NCI-H526 treated with DMSO at 0.1 percent for 48 hours (cell line): ENCODE measurements at regions not wholly inside any gene's neighbourhood (a gene's known extent, or its start where the extent isn't known, plus 50 kb on each side); places are given as distances from the start of the nearest gene placed in this dataset.
"Not testable (repeated sequence)": the region's sequence is repeated elsewhere in the genome, so short reads cannot be mapped to it uniquely, and the experiment has no call there.

Experiments used
- DNase-seq: peaks from one replicate; lab custom pipeline; 2025; lab: John Stamatoyannopoulos, UW

GRCh38 chrY:7415157-7415633 is 503.6 kb upstream of the AMELY start:
- no peak for DNase-seq

GRCh38 chrY:7390056-7390455 is 478.5 kb upstream of the AMELY start:
- DNase-seq: no peak

- DNase-seq: no peak
Measured at GRCh38 chrY:7382988-7383387, 471.4 kb upstream of the AMELY start.

- DNase-seq: no peak
Measured at GRCh38 chrY:7377091-7377490, 465.5 kb upstream of the AMELY start.

GRCh38 chrY:7374485-7374884 is 462.9 kb upstream of the AMELY start:
- DNase-seq: not testable (repeated sequence)

- DNase-seq: not testable (repeated sequence)
Measured at GRCh38 chrY:7371953-7372352, 460.4 kb upstream of the AMELY start.

GRCh38 chrY:7371026-7371425 is 459.5 kb upstream of the AMELY start:
- DNase-seq: not testable (repeated sequence)

GRCh38 chrY:7359520-7359919 is 448.0 kb upstream of the AMELY start:
- no peak for DNase-seq

GRCh38 chrY:7358103-7358752 is 446.7 kb upstream of the AMELY start:
- DNase-seq: no peak

GRCh38 chrY:7355891-7356290 is 444.3 kb upstream of the AMELY start:
- not testable (repeated sequence) for DNase-seq

GRCh38 chrY:7344661-7345060 is 433.1 kb upstream of the AMELY start:
- DNase-seq: no peak

GRCh38 chrY:7343261-7343660 is 431.7 kb upstream of the AMELY start:
- no peak for DNase-seq

- not testable (repeated sequence) for DNase-seq
Measured at GRCh38 chrY:7342732-7343131, 431.2 kb upstream of the AMELY start.

- no peak for DNase-seq
Measured at GRCh38 chrY:7339391-7340087, 428.0 kb upstream of the AMELY start.

- DNase-seq: no peak
Measured at GRCh38 chrY:7336023-7336873, 424.7 kb upstream of the AMELY start.

GRCh38 chrY:7334449-7334848 is 422.9 kb upstream of the AMELY start:
- no peak for DNase-seq

GRCh38 chrY:7326296-7327246 is 415.0 kb upstream of the AMELY start:
- no peak for DNase-seq

GRCh38 chrY:7325531-7325930 is 414.0 kb upstream of the AMELY start:
- no peak for DNase-seq

- no peak for DNase-seq
Measured at GRCh38 chrY:7320751-7321150, 409.2 kb upstream of the AMELY start.

GRCh38 chrY:7320171-7320570 is 408.6 kb upstream of the AMELY start:
- DNase-seq: not testable (repeated sequence)

GRCh38 chrY:7318122-7318521 is 406.6 kb upstream of the AMELY start:
- DNase-seq: no peak

GRCh38 chrY:7317571-7317970 is 406.0 kb upstream of the AMELY start:
- DNase-seq: no peak
